ENCODE measurements at regions not wholly inside any gene's neighbourhood (a gene's known extent, or its start where the extent isn't known, plus 50 kb on each side); places are given as distances from the start of the nearest gene placed in this dataset.

DNA sequence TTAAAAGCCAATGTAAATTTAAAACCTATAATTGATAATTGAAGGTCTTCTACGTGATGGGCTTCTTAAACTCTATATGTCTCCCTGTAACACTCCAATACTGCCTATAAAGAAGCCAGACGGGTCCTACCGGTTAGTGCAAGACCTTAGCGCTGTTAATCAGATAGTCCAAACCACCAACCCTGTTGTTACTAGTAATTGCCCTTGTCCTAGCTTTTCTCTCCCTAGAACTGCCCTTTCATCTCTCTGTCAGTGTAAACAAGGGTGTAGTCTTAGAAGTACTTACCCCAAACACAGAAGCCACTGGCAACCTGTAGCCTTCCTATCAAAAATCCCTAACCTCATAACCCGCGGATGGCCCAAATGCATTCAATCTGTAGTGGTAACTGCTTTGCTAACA, 243.0 kb upstream of the DIO3 start:
- in situ Hi-C loops (cut with HindIII; ENCODE audit: low pct_unique_long_range_greater_than_20kb, low sequenced_read_pairs): no loop called here
- CTCF ChIA-PET: no interaction called here

DNA sequence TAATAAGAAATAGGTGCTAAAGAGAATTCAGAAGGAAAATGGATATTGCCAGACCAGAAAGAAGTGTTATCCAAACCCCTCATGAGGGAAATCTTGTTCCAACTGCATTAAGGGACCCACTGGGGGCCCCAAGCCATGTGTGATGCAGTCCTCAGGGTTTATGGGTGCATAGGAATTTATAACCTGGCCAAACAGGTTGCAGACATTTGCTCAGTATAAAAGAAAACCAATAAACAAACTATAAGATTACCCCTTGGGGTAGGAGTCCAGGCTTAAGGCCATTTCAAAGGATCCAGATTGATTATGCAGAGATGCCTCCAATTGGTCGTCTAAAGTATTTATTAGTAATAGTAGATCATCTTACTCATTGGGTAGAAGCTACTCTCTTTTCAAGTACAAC, 240.9 kb upstream of the DIO3 start:
- in situ Hi-C loops (cut with HindIII; ENCODE audit: low pct_unique_long_range_greater_than_20kb, low sequenced_read_pairs) (no loop called here), intact Hi-C loops (cut with micrococcal nuclease; ENCODE audit: unreplicated experiment) (no loop called here)
- Histone ChIP-seq H3K9me3 (ENCODE audit: control insufficient read depth, insufficient read depth, low read depth, low read length) (peaks cover 8% of the 10 kb centered on the region), H3K4me3 (ENCODE audit: low read depth in 2 of 2, low read length in 2 of 2) (no peak overlapping the region), H3K27me3 (ENCODE audit: control insufficient read depth, insufficient read depth, low read length) (no peaks in the 10 kb centered on the region), H3K36me3 (ENCODE audit: control insufficient read depth, insufficient read depth, low read length) (no peaks in the 10 kb centered on the region), H3K4me1 (ENCODE audit: control insufficient read depth, insufficient read depth, low read length) (no peaks in the 10 kb centered on the region), H3K27ac (ENCODE audit: low read length) (no peak overlapping the region)
- TF ChIP-seq SIN3A (IDR thresholded peaks at IDR 0.05; ENCODE audit: borderline replicate concordance, insufficient read depth, low read depth, low read length): no peak
- TF ChIP-seq, protein P1, sequence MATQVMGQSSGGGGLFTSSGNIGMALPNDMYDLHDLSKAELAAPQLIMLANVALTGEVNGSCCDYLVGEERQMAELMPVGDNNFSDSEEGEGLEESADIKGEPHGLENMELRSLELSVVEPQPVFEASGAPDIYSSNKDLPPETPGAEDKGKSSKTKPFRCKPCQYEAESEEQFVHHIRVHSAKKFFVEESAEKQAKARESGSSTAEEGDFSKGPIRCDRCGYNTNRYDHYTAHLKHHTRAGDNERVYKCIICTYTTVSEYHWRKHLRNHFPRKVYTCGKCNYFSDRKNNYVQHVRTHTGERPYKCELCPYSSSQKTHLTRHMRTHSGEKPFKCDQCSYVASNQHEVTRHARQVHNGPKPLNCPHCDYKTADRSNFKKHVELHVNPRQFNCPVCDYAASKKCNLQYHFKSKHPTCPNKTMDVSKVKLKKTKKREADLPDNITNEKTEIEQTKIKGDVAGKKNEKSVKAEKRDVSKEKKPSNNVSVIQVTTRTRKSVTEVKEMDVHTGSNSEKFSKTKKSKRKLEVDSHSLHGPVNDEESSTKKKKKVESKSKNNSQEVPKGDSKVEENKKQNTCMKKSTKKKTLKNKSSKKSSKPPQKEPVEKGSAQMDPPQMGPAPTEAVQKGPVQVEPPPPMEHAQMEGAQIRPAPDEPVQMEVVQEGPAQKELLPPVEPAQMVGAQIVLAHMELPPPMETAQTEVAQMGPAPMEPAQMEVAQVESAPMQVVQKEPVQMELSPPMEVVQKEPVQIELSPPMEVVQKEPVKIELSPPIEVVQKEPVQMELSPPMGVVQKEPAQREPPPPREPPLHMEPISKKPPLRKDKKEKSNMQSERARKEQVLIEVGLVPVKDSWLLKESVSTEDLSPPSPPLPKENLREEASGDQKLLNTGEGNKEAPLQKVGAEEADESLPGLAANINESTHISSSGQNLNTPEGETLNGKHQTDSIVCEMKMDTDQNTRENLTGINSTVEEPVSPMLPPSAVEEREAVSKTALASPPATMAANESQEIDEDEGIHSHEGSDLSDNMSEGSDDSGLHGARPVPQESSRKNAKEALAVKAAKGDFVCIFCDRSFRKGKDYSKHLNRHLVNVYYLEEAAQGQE (IDR thresholded peaks at IDR 0.05; ENCODE audit: insufficient read depth in 1 of 2, low read depth in 2 of 2, low read length in 1 of 2): no peak
- no peak for TF ChIP-seq POLR2AphosphoS5 (IDR thresholded peaks at IDR 0.05; ENCODE audit: low read depth, low read length)
- TF ChIP-seq TCF7L2 (IDR thresholded peaks at IDR 0.05; ENCODE audit: low read depth, low read length): no peak
- TF ChIP-seq, protein P2, sequence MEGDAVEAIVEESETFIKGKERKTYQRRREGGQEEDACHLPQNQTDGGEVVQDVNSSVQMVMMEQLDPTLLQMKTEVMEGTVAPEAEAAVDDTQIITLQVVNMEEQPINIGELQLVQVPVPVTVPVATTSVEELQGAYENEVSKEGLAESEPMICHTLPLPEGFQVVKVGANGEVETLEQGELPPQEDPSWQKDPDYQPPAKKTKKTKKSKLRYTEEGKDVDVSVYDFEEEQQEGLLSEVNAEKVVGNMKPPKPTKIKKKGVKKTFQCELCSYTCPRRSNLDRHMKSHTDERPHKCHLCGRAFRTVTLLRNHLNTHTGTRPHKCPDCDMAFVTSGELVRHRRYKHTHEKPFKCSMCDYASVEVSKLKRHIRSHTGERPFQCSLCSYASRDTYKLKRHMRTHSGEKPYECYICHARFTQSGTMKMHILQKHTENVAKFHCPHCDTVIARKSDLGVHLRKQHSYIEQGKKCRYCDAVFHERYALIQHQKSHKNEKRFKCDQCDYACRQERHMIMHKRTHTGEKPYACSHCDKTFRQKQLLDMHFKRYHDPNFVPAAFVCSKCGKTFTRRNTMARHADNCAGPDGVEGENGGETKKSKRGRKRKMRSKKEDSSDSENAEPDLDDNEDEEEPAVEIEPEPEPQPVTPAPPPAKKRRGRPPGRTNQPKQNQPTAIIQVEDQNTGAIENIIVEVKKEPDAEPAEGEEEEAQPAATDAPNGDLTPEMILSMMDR (IDR thresholded peaks at IDR 0.05): no peak
- no peak for ATAC-seq
- POLR2A ChIA-PET: no interaction called here
- CTCF ChIA-PET: no interaction called here
- no TSS peak for BruUV-seq (replicated peaks)
- no peak for DNase-seq (ENCODE audit: low read depth, low spot score)

More for the DNA sequence above, 243.0 kb upstream of the DIO3 start:
- intact Hi-C loops (cut with micrococcal nuclease; ENCODE audit: unreplicated experiment): no loop called here
- DNase-seq (ENCODE audit: low read depth, low spot score): no peak
- POLR2A ChIA-PET: no interaction called here
- Histone ChIP-seq H3K27ac (ENCODE audit: low read length) (no peak overlapping the region), H3K27me3 (ENCODE audit: control insufficient read depth, insufficient read depth, low read length) (no peaks in the 10 kb centered on the region), H3K4me3 (ENCODE audit: low read depth in 2 of 2, low read length in 2 of 2) (no peak overlapping the region), H3K9me3 (ENCODE audit: control insufficient read depth, insufficient read depth, low read depth, low read length) (peaks cover 5% of the 10 kb centered on the region), H3K4me1 (ENCODE audit: control insufficient read depth, insufficient read depth, low read length) (no peaks in the 10 kb centered on the region), H3K36me3 (ENCODE audit: control insufficient read depth, insufficient read depth, low read length) (no peaks in the 10 kb centered on the region)
- no peak for ATAC-seq
- no TSS peak for BruUV-seq (replicated peaks)
- TF ChIP-seq, protein P1 (IDR thresholded peaks at IDR 0.05; ENCODE audit: insufficient read depth in 1 of 2, low read depth in 2 of 2, low read length in 1 of 2): no peak
- TF ChIP-seq, protein P2 (IDR thresholded peaks at IDR 0.05): no peak
- TF ChIP-seq POLR2AphosphoS5 (IDR thresholded peaks at IDR 0.05; ENCODE audit: low read depth, low read length) (no peak), SIN3A (IDR thresholded peaks at IDR 0.05; ENCODE audit: borderline replicate concordance, insufficient read depth, low read depth, low read length) (no peak), TCF7L2 (IDR thresholded peaks at IDR 0.05; ENCODE audit: low read depth, low read length) (no peak)

All from Panc1 (cell line).